GM12865 (cell line): ENCODE measurements at regions not wholly inside any gene's neighbourhood (a gene's known extent, or its start where the extent isn't known, plus 50 kb on each side); places are given as distances from the start of the nearest gene placed in this dataset.

ENCODE experiments used
- DNase-seq: peaks from one replicate; pipeline ENCODE4 v3.0.0; 2010; ENCODE audit warnings: low read depth
- H3K4me3 ChIP-seq: 2 replicates; pipeline ENCODE4 v1.5.1; 2011; ENCODE audit warnings: mild to moderate bottlenecking, low read depth, low read length, control low read depth
- TF ChIP-seq, protein P1 (sequence below): IDR thresholded peaks from 2 replicates; pipeline ENCODE4 v1.5.1; 2011; ENCODE audit warnings: low read length, control low read depth, low read depth, inconsistent platforms; ENCODE audit not compliant: insufficient read depth; ENCODE audit errors: missing control alignments

- DNase-seq = no peak
- no peak overlapping the region for H3K4me3 ChIP-seq
- TF ChIP-seq, protein P1, sequence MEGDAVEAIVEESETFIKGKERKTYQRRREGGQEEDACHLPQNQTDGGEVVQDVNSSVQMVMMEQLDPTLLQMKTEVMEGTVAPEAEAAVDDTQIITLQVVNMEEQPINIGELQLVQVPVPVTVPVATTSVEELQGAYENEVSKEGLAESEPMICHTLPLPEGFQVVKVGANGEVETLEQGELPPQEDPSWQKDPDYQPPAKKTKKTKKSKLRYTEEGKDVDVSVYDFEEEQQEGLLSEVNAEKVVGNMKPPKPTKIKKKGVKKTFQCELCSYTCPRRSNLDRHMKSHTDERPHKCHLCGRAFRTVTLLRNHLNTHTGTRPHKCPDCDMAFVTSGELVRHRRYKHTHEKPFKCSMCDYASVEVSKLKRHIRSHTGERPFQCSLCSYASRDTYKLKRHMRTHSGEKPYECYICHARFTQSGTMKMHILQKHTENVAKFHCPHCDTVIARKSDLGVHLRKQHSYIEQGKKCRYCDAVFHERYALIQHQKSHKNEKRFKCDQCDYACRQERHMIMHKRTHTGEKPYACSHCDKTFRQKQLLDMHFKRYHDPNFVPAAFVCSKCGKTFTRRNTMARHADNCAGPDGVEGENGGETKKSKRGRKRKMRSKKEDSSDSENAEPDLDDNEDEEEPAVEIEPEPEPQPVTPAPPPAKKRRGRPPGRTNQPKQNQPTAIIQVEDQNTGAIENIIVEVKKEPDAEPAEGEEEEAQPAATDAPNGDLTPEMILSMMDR = no peak
Measured at GRCh38 chr9:115395511-115396021, 277.6 kb upstream of the TNC start.

- H3K4me3 ChIP-seq = no peak overlapping the region
- DNase-seq = no peak
- TF ChIP-seq, protein P1 = no peak
Measured at GRCh38 chr9:115396071-115396529, 278.1 kb upstream of the TNC start.

DNA sequence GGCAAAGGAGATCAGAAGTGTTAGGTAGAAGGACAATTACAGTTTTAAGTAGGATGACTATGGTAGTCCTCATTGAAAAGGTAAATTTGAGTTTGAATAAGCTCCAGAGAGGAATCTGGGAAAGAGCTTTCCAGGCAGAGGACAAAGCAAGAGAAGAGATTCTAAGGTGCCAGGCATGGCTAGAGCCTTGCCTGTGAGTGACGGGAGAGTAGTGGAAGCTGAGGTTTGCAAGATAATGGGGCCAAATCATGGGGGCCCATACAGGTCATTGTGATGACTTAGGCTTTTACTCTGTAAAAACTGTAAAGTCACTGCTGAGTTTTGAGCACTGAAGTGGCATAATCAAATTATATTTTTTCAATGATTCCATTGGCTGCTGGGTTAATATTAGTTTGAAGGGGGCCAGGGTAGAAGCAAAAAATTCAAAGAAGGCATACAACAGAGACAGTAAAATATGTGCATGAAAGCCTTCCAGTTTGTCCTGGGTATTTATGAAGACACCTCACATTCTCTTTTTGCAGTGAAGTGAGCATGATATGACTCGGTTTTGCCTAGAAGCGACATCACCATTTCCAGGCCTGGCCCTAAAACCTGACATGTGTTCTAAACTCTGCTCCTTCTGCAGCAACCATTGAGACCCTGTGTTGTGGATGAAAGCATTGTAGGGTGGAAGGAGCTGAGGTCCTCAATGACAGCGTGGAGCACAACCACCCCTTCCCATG is 279.8 kb upstream of the TNC start:
- no peak for DNase-seq
- TF ChIP-seq, protein P1 = no peak
- no peak overlapping the region for H3K4me3 ChIP-seq

DNA sequence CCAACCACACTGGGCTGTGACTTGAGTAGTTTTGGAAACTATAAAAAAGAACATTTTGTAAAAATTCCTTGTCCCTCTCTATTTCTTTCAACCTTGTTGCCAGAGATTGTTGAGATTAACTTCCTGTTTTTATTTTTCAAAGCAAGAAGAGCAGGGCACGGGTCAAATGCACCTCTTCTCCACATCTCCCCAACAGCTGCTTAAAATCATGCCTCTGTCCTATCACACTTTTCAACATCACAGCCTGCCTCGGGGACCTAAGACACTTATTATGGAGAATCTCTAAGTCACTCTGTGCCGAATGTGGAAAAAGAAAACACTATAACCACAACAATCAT is 280.3 kb upstream of the TNC start:
- DNase-seq = no peak
- TF ChIP-seq, protein P1 = no peak
- H3K4me3 ChIP-seq = no peak overlapping the region

DNA sequence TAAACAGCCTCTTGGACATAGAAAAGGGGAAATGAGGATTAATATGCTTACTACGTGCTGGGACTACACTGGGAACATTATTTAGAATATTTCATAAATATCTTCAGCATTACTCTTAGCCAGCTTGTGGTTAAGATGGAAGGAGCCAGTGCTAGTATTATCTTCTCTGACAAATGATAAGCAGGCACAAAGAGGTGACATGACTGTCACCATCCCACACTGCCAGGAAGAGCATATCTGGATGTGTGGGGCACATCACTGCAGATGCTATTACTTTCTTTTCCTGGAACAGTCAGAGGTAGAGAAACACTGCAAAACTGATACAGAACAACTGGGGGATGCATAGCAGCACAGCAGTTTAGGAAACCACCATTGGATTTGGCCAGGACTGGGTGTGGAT is 281.0 kb upstream of the TNC start:
- DNase-seq = no peak
- TF ChIP-seq, protein P1 = no peak
- no peak overlapping the region for H3K4me3 ChIP-seq

- no peak overlapping the region for H3K4me3 ChIP-seq
- DNase-seq = no peak
- TF ChIP-seq, protein P1 = no peak
Measured at GRCh38 chr9:115400796-115401195, 282.8 kb upstream of the TNC start.
